GM12873 (cell line): ENCODE measurements at regions not wholly inside any gene's neighbourhood (a gene's known extent, or its start where the extent isn't known, plus 50 kb on each side); places are given as distances from the start of the nearest gene placed in this dataset.

Source experiments
- TF ChIP-seq, protein P1 (sequence below): IDR thresholded peaks from 2 replicates; pipeline ENCODE4 v1.5.1; 2012; ENCODE audit warnings: low read depth, mild to moderate bottlenecking, moderate library complexity, low read length, control low read depth; ENCODE audit not compliant: insufficient read depth; ENCODE audit errors: missing control alignments

DNA sequence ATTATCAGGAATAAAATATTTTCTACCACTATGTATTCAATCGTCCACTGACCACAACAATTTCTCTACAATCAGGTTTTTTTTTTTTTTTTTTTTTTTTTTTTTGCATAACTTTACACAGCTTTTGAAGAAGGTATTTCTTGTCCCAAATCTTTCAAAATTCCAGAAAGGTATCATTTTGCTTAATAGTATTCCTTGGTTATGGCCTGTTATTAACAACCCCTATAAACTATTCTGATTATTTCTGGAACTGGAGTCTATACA is 145.3 kb downstream of the ALX1 start:
- TF ChIP-seq, protein P1, sequence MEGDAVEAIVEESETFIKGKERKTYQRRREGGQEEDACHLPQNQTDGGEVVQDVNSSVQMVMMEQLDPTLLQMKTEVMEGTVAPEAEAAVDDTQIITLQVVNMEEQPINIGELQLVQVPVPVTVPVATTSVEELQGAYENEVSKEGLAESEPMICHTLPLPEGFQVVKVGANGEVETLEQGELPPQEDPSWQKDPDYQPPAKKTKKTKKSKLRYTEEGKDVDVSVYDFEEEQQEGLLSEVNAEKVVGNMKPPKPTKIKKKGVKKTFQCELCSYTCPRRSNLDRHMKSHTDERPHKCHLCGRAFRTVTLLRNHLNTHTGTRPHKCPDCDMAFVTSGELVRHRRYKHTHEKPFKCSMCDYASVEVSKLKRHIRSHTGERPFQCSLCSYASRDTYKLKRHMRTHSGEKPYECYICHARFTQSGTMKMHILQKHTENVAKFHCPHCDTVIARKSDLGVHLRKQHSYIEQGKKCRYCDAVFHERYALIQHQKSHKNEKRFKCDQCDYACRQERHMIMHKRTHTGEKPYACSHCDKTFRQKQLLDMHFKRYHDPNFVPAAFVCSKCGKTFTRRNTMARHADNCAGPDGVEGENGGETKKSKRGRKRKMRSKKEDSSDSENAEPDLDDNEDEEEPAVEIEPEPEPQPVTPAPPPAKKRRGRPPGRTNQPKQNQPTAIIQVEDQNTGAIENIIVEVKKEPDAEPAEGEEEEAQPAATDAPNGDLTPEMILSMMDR, result no peak

DNA sequence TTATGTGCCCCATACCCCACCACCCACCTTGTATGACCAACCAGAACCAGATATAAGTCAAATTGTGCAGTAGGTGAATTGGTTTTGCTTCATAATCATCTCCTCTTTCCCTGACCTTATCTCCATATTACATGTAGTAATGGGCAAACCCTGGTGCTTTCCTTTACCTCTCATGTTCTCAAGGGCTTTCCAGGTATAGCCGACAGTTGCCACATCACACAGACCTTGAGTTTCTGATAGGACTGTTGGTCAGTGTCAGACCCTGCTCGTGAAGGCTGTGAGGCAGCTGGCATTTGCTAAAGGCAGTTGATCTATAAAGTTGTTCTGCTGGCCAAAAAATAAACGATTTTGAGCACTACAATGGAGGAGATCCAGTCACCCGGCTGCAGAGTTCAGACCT is 145.9 kb downstream of the ALX1 start:
- TF ChIP-seq, protein P1, result no peak

DNA sequence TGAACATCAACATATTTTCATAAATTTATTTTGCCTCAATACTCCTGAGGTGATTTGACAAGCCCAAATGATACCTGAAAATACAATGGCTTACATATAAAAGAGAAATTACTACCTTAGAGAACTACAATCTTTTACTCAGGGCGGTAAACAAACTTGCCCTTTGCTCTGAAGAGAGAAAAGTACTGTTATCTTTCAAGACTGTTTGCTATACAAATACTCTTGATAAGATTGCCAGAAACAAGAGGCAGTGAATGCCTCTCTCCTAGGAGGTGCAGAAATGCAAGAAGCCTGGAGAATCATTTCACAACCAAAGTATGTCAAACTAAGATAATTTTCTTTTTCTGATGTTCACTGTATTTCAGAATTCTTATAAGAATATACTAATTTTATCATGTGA is 160.3 kb downstream of the ALX1 start:
- TF ChIP-seq, protein P1, result no peak

DNA sequence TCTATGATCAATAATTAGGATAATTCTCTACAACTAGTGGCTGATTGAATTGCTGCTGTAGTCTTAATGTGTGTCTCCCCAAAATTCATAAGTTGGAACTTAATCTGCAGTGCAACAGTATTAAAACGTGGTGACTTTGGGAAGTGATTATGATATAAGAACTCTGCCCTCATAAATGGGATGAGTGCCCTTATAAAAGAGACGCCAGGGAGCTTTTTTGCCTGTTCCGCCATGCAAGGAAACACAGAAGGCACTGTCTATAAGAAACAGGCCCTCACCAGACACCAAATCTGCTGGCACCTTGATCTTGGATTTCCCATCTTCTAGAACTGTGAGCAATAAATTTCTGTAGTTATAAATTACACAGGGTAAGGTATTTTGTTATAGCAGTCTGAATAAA is 161.0 kb downstream of the ALX1 start:
- TF ChIP-seq, protein P1, result no peak

DNA sequence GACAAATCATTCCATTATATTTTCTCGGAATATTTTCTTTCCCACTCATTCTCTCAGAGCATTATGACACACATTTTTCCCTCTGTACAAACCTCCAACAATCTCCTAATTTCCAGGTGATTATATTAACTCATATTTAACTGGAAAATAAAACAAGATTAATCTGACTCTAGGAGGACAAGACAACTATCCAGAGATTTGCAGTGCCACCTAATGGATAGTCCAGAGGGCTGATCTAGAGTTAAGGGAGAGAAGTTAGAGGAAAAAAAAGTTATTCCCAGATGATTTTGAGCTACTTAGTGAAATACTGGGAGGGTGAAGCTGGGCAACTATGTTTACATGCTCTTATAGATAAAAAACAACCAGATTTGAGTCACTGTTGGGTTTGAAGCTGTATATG is 161.7 kb downstream of the ALX1 start:
- TF ChIP-seq, protein P1, result no peak

DNA sequence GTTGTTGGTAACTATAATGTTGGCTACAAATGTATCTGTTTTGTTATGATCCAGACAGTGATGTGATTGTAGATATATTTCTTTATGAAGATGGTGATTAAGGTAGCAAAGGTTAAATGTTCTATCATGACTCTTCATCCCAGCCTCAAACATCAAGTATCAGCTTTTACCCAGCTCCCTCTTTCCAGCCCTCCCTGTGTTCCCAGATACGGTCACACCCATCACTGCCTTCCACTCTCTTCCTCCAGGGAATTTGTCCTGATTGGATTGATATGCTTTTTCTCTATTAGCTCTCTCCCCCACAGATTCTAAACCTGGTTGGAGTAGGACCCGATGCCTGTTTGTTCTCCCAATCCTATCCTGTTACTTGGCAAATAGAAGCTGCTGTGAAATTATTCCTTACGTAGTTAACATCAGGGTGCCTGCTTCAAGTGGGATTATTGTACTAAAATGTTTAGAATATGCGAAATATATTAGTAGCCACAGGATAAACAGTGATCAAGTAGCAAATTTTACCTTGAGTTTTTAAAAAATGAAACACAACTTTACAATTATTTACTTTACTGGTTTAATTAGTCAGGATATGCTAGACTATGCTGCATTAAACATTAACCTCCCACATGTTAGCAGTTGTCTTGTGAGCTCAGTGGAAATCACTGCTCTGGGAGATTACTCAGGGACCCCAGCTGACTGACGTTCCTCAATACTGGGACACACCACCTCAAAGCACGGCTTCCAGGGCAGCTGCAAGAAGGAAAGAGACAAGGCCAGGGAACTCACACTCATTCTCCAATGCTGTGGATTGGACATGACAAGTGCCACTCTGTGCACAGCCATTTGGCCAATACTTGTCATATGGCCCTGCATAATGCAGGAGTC is 165.3 kb downstream of the ALX1 start:
- TF ChIP-seq, protein P1, result no peak

DNA sequence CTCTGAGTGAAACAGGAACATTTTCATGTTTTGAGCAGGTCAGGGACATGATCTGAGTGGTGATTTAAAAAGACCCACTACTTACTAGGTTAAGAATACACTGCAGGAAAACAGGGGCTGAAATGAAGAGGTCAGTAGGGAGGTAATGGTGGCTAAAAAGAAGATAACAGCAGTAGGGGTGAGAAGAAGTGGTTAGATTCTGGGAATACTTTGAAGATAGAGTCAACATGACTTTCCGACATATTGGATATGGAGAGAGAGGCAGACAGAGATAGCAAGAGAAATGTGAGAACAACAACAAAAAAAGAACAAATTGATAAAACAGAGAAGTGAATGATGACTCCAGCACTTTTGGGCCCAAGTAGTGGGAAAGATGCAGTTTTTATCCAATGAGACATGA is 168.0 kb downstream of the ALX1 start:
- TF ChIP-seq, protein P1, result no peak
